ENCODE measurements at regions not wholly inside any gene's neighbourhood (a gene's known extent, or its start where the extent isn't known, plus 50 kb on each side); places are given as distances from the start of the nearest gene placed in this dataset.

DNA sequence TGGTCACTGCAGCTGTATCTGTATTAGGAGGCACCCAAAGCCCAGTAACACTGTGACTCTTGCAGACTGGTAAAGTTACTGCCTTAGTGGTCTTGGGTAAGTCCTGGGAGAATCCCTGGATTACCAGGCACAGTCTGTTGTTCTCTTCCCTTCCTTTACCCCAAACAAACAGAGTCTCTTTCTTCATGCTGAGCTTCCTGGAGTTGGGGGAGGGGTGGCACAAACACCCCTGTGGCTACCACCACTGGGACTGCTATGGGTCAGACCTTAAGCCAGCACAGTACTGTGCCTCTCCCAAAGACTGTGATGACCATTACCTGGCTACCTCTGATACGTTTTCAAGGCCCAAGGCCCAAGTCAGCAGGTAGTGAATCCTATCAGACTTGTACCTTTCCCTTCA lies 59.9 kb upstream of the FAM3C start:
- TF ChIP-seq, protein P1, sequence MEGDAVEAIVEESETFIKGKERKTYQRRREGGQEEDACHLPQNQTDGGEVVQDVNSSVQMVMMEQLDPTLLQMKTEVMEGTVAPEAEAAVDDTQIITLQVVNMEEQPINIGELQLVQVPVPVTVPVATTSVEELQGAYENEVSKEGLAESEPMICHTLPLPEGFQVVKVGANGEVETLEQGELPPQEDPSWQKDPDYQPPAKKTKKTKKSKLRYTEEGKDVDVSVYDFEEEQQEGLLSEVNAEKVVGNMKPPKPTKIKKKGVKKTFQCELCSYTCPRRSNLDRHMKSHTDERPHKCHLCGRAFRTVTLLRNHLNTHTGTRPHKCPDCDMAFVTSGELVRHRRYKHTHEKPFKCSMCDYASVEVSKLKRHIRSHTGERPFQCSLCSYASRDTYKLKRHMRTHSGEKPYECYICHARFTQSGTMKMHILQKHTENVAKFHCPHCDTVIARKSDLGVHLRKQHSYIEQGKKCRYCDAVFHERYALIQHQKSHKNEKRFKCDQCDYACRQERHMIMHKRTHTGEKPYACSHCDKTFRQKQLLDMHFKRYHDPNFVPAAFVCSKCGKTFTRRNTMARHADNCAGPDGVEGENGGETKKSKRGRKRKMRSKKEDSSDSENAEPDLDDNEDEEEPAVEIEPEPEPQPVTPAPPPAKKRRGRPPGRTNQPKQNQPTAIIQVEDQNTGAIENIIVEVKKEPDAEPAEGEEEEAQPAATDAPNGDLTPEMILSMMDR (IDR thresholded peaks at IDR 0.05) = no peak
- TF ChIP-seq POLR2A (IDR thresholded peaks at IDR 0.05) = no peak

Data from body of pancreas (tissue), 4 donors.